NCI-H2196 treated with DMSO at 0.1 percent for 48 hours (cell line): ENCODE measurements at regions not wholly inside any gene's neighbourhood (a gene's known extent, or its start where the extent isn't known, plus 50 kb on each side); places are given as distances from the start of the nearest gene placed in this dataset.

Experiments
- DNase-seq: peaks from one replicate; lab custom pipeline; 2025; ENCODE audit not compliant: unreplicated experiment; lab: John Stamatoyannopoulos, UW

GRCh38 chr5:87877495-87877894 lies 391.1 kb downstream of the TMEM161B start:
- DNase-seq, result no peak

- no peak for DNase-seq
Measured at GRCh38 chr5:87877023-87877422, 391.6 kb downstream of the TMEM161B start.

GRCh38 chr5:87876616-87877015 lies 392.0 kb downstream of the TMEM161B start:
- DNase-seq, result no peak

- no peak for DNase-seq
Measured at GRCh38 chr5:87872986-87873385, 395.7 kb downstream of the TMEM161B start.

GRCh38 chr5:87868792-87869191 lies 399.9 kb downstream of the TMEM161B start:
- DNase-seq, result no peak

- no peak for DNase-seq
Measured at GRCh38 chr5:87867281-87867680, 401.4 kb downstream of the TMEM161B start.

- DNase-seq, result no peak
Measured at GRCh38 chr5:87853541-87853940, 415.1 kb downstream of the TMEM161B start.

GRCh38 chr5:87851603-87852002 lies 417.0 kb downstream of the TMEM161B start:
- DNase-seq, result no peak

- DNase-seq, result no peak
Measured at GRCh38 chr5:87850843-87851242, 417.8 kb downstream of the TMEM161B start.

GRCh38 chr5:87845734-87846133 lies 422.9 kb downstream of the TMEM161B start:
- DNase-seq, result no peak

GRCh38 chr5:87844866-87845265 lies 423.8 kb downstream of the TMEM161B start:
- no peak for DNase-seq

GRCh38 chr5:87844449-87844848 lies 424.2 kb downstream of the TMEM161B start:
- DNase-seq, result no peak

- DNase-seq, result no peak
Measured at GRCh38 chr5:87836696-87837095, 424.0 kb upstream of the CCNH start.

- no peak for DNase-seq
Measured at GRCh38 chr5:87831499-87831898, 418.8 kb upstream of the CCNH start.

- DNase-seq, result no peak
Measured at GRCh38 chr5:87829217-87829551, 416.5 kb upstream of the CCNH start.

GRCh38 chr5:87828545-87829216 lies 416.0 kb upstream of the CCNH start:
- no peak for DNase-seq

- DNase-seq, result no peak
Measured at GRCh38 chr5:87827539-87827938, 414.8 kb upstream of the CCNH start.

GRCh38 chr5:87826507-87826906 lies 413.8 kb upstream of the CCNH start:
- DNase-seq, result no peak

GRCh38 chr5:87825583-87825982 lies 412.9 kb upstream of the CCNH start:
- no peak for DNase-seq

GRCh38 chr5:87807783-87808182 lies 395.1 kb upstream of the CCNH start:
- DNase-seq, result no peak

- no peak for DNase-seq
Measured at GRCh38 chr5:87803352-87803751, 390.6 kb upstream of the CCNH start.

- no peak for DNase-seq
Measured at GRCh38 chr5:87791869-87792268, 379.1 kb upstream of the CCNH start.

- DNase-seq, result no peak
Measured at GRCh38 chr5:87788416-87788815, 375.7 kb upstream of the CCNH start.
